CD4-positive, alpha-beta memory T cell (primary cell): ENCODE measurements at regions not wholly inside any gene's neighbourhood (a gene's known extent, or its start where the extent isn't known, plus 50 kb on each side); places are given as distances from the start of the nearest gene placed in this dataset.

ENCODE experiments used
- CTCF ChIA-PET: fragments of 350-600 bp; sonication (Branson Sonifier 250); formaldehyde crosslinking; loops from one replicate; lab custom pipeline; 2021; ENCODE audit warnings: inconsistent platforms; ENCODE audit not compliant: partially characterized antibody; lab: Charles Lee
- POLR2A ChIA-PET: fragments of 350-600 bp; sonication (Branson Sonifier 250); formaldehyde crosslinking; loops from one replicate; lab custom pipeline; 2021; ENCODE audit not compliant: partially characterized antibody; lab: Charles Lee
- DNase-seq, 5 donors: peaks; one replicate each; pipeline versions ENCODE4 v3.0.0 to v3.0.0-alpha.2; 2020 to 2022; ENCODE audit warnings: mixed read lengths in 1 of 5
- H3K27ac ChIP-seq: one replicate; pipeline ENCODE4 v1.7.0; 2013; ENCODE audit warnings: low read depth, low read length
- H3K27me3 ChIP-seq: 2 replicates; pipeline ENCODE4 v1.7.0; 2013; ENCODE audit warnings: mild to moderate bottlenecking, low read length, moderate library complexity; ENCODE audit not compliant: insufficient read depth
- H3K36me3 ChIP-seq: 2 replicates; pipeline ENCODE4 v1.7.0; 2013; ENCODE audit warnings: mild to moderate bottlenecking, low read length, moderate library complexity; ENCODE audit not compliant: insufficient read depth
- H3K4me1 ChIP-seq: 2 replicates; pipeline ENCODE4 v1.7.0; 2013; ENCODE audit warnings: mild to moderate bottlenecking, low read length, moderate library complexity; ENCODE audit not compliant: insufficient read depth
- H3K4me3 ChIP-seq, 2 donors: one replicate each; pipeline ENCODE4 v1.7.0; 2013; ENCODE audit warnings: low read length in 2 of 2, mild to moderate bottlenecking in 1 of 2
- H3K9me3 ChIP-seq, 2 donors: one replicate each; pipeline ENCODE4 v1.7.0; 2013; ENCODE audit warnings: low read length in 2 of 2, control low read depth in 1 of 2; ENCODE audit not compliant: control insufficient read depth in 1 of 2
- H3K27ac Mint-ChIP-seq, 7 donors: one replicate each; pipeline ENCODE4 v1.8.0; 2020 to 2021; ENCODE audit warnings: mixed read lengths in 7 of 7, mild to moderate bottlenecking in 6 of 7, inconsistent platforms in 3 of 7, moderate library complexity in 3 of 7
- H3K27me3 Mint-ChIP-seq, 2 donors: one replicate each; pipeline ENCODE4 v1.8.0; 2020 to 2021; ENCODE audit warnings: mixed read lengths in 2 of 2
- H3K36me3 Mint-ChIP-seq, 2 donors: one replicate each; pipeline ENCODE4 v1.8.0; 2020 to 2021; ENCODE audit warnings: mixed read lengths in 2 of 2, inconsistent platforms in 1 of 2, mild to moderate bottlenecking in 1 of 2
- H3K4me1 Mint-ChIP-seq, 4 donors: one replicate each; pipeline ENCODE4 v1.8.0; 2020 to 2021; ENCODE audit warnings: mixed read lengths in 4 of 4, mild to moderate bottlenecking in 1 of 4
- H3K4me3 Mint-ChIP-seq, 8 donors: one replicate each; pipeline ENCODE4 v1.8.0; 2020 to 2021; ENCODE audit warnings: mixed read lengths in 8 of 8, mild to moderate bottlenecking in 7 of 8, moderate library complexity in 6 of 8, inconsistent platforms in 3 of 8
- H3K9me3 Mint-ChIP-seq, 8 donors: one replicate each; pipeline ENCODE4 v1.8.0; 2020 to 2021; ENCODE audit warnings: mixed read lengths in 8 of 8, mild to moderate bottlenecking in 5 of 8, inconsistent platforms in 3 of 8, moderate library complexity in 1 of 8
- intact Hi-C: fragments of 100-400 bp; cut with micrococcal nuclease; formaldehyde crosslinking; loops from one replicate; pipeline ENCODE4 v1.15.1; 2023

- Histone ChIP-seq H3K27ac (no peak overlapping the region), H3K27me3 (no peaks in the 10 kb centered on the region), H3K9me3 (no peaks in the 10 kb centered on the region), H3K36me3 (no peaks in the 10 kb centered on the region), H3K4me1 (no peaks in the 10 kb centered on the region), H3K4me3 (no peak overlapping the region)
- ChIA-PET POLR2A (no interaction called here), CTCF (no interaction called here)
- Mint-ChIP-seq H3K4me3 (no peak overlapping the region), H3K27ac (no peak overlapping the region), H3K27me3 (no peaks in the 10 kb centered on the region), H3K9me3 (peaks cover 2 to 45% (median 25%) of the 10 kb centered on the region in 8 donors), H3K4me1 (no peaks in the 10 kb centered on the region), H3K36me3 (no peaks in the 10 kb centered on the region)
- no peak for DNase-seq
- intact Hi-C loops, result no loop called here
Measured at GRCh38 chr2:57544624-57545023, 502.0 kb upstream of the VRK2 start.

GRCh38 chr2:57546478-57546877 lies 500.1 kb upstream of the VRK2 start:
- H3K4me1 Mint-ChIP-seq, result no peaks in the 10 kb centered on the region
- POLR2A ChIA-PET, result no interaction called here
- no peaks in the 10 kb centered on the region for H3K36me3 ChIP-seq
- H3K4me3 ChIP-seq, result no peak overlapping the region
- H3K4me1 ChIP-seq, result no peaks in the 10 kb centered on the region
- no peak overlapping the region for H3K27ac Mint-ChIP-seq
- intact Hi-C loops, result no loop called here
- H3K27me3 ChIP-seq, result no peaks in the 10 kb centered on the region
- peaks cover 2 to 61% (median 36%) of the 10 kb centered on the region in 8 donors for H3K9me3 Mint-ChIP-seq
- CTCF ChIA-PET, result no interaction called here
- H3K9me3 ChIP-seq, result no peaks in the 10 kb centered on the region
- H3K36me3 Mint-ChIP-seq, result no peaks in the 10 kb centered on the region
- H3K27me3 Mint-ChIP-seq, result no peaks in the 10 kb centered on the region
- peak overlapping the region in 1 of 8 donors; percentile 14 for H3K4me3 Mint-ChIP-seq
- H3K27ac ChIP-seq, result no peak overlapping the region
- DNase-seq, result no peak

- ChIA-PET CTCF (no interaction called here), POLR2A (no interaction called here)
- H3K27ac ChIP-seq, result no peak overlapping the region
- Mint-ChIP-seq H3K9me3 (peaks cover 0 to 64% (median 32%) of the 10 kb centered on the region in 8 donors), H3K4me1 (no peaks in the 10 kb centered on the region), H3K36me3 (no peaks in the 10 kb centered on the region), H3K27me3 (no peaks in the 10 kb centered on the region), H3K4me3 (no peak overlapping the region), H3K27ac (no peak overlapping the region)
- H3K4me3 ChIP-seq, result no peak overlapping the region
- DNase-seq, result no peak
- H3K27me3 ChIP-seq, result no peaks in the 10 kb centered on the region
- no peaks in the 10 kb centered on the region for H3K4me1 ChIP-seq
- intact Hi-C loops, result no loop called here
- H3K36me3 ChIP-seq, result no peaks in the 10 kb centered on the region
- H3K9me3 ChIP-seq, result no peaks in the 10 kb centered on the region
Measured at GRCh38 chr2:57549642-57550102, 496.9 kb upstream of the VRK2 start.

GRCh38 chr2:57550912-57551311 lies 495.7 kb upstream of the VRK2 start:
- H3K4me3 Mint-ChIP-seq, result no peak overlapping the region
- Histone ChIP-seq H3K9me3 (peaks cover 0 to 1% of the 10 kb centered on the region in 2 donors), H3K27ac (no peak overlapping the region), H3K4me1 (no peaks in the 10 kb centered on the region), H3K27me3 (no peaks in the 10 kb centered on the region), H3K4me3 (no peak overlapping the region), H3K36me3 (no peaks in the 10 kb centered on the region)
- no peaks in the 10 kb centered on the region for H3K4me1 Mint-ChIP-seq
- H3K27ac Mint-ChIP-seq, result no peak overlapping the region
- H3K36me3 Mint-ChIP-seq, result peaks cover 0 to 2% of the 10 kb centered on the region in 2 donors
- H3K27me3 Mint-ChIP-seq, result no peaks in the 10 kb centered on the region
- intact Hi-C loops, result no loop called here
- CTCF ChIA-PET, result no interaction called here
- no peak for DNase-seq
- POLR2A ChIA-PET, result no interaction called here
- peaks cover 0 to 66% (median 34%) of the 10 kb centered on the region in 8 donors for H3K9me3 Mint-ChIP-seq

GRCh38 chr2:57552885-57553284 lies 493.7 kb upstream of the VRK2 start:
- DNase-seq, result no peak
- no peak overlapping the region for H3K27ac ChIP-seq
- peaks cover 0 to 2% of the 10 kb centered on the region in 2 donors for H3K36me3 Mint-ChIP-seq
- peaks cover 0 to 3% of the 10 kb centered on the region in 2 donors for H3K9me3 ChIP-seq
- no peaks in the 10 kb centered on the region for H3K36me3 ChIP-seq
- intact Hi-C loops, result no loop called here
- POLR2A ChIA-PET, result no interaction called here
- peaks cover 0 to 56% (median 31%) of the 10 kb centered on the region in 8 donors for H3K9me3 Mint-ChIP-seq
- CTCF ChIA-PET, result no interaction called here
- H3K27me3 ChIP-seq, result no peaks in the 10 kb centered on the region
- H3K4me3 ChIP-seq, result no peak overlapping the region
- H3K4me3 Mint-ChIP-seq, result no peak overlapping the region
- H3K4me1 ChIP-seq, result no peaks in the 10 kb centered on the region
- H3K27ac Mint-ChIP-seq, result no peak overlapping the region
- H3K4me1 Mint-ChIP-seq, result no peaks in the 10 kb centered on the region
- H3K27me3 Mint-ChIP-seq, result no peaks in the 10 kb centered on the region

GRCh38 chr2:57554348-57554747 lies 492.3 kb upstream of the VRK2 start:
- no peak overlapping the region for H3K27ac Mint-ChIP-seq
- Histone ChIP-seq H3K36me3 (no peaks in the 10 kb centered on the region), H3K4me3 (no peak overlapping the region), H3K4me1 (no peaks in the 10 kb centered on the region), H3K27ac (no peak overlapping the region), H3K27me3 (no peaks in the 10 kb centered on the region), H3K9me3 (peaks cover 0 to 3% of the 10 kb centered on the region in 2 donors)
- no peaks in the 10 kb centered on the region for H3K27me3 Mint-ChIP-seq
- peaks cover 0 to 2% of the 10 kb centered on the region in 2 donors for H3K36me3 Mint-ChIP-seq
- no peaks in the 10 kb centered on the region for H3K4me1 Mint-ChIP-seq
- intact Hi-C loops, result no loop called here
- ChIA-PET POLR2A (no interaction called here), CTCF (no interaction called here)
- H3K9me3 Mint-ChIP-seq, result peaks cover 0 to 51% (median 31%) of the 10 kb centered on the region in 8 donors
- H3K4me3 Mint-ChIP-seq, result no peak overlapping the region
- no peak for DNase-seq

GRCh38 chr2:57558312-57558711 lies 488.3 kb upstream of the VRK2 start:
- H3K4me1 ChIP-seq, result no peaks in the 10 kb centered on the region
- peaks cover 3 to 34% (median 20%) of the 10 kb centered on the region in 8 donors for H3K9me3 Mint-ChIP-seq
- ChIA-PET POLR2A (no interaction called here), CTCF (no interaction called here)
- peaks cover 0 to 4% of the 10 kb centered on the region in 2 donors for H3K36me3 Mint-ChIP-seq
- DNase-seq, result no peak
- H3K4me1 Mint-ChIP-seq, result no peaks in the 10 kb centered on the region
- no peak overlapping the region for H3K4me3 Mint-ChIP-seq
- intact Hi-C loops, result no loop called here
- H3K27ac ChIP-seq, result no peak overlapping the region
- H3K4me3 ChIP-seq, result no peak overlapping the region
- H3K9me3 ChIP-seq, result peaks cover 0 to 3% of the 10 kb centered on the region in 2 donors
- H3K27me3 ChIP-seq, result no peaks in the 10 kb centered on the region
- H3K27me3 Mint-ChIP-seq, result no peaks in the 10 kb centered on the region
- H3K27ac Mint-ChIP-seq, result no peak overlapping the region
- no peaks in the 10 kb centered on the region for H3K36me3 ChIP-seq

GRCh38 chr2:57562495-57562894 lies 484.1 kb upstream of the VRK2 start:
- Histone ChIP-seq H3K4me1 (no peaks in the 10 kb centered on the region), H3K36me3 (no peaks in the 10 kb centered on the region), H3K4me3 (no peak overlapping the region), H3K9me3 (no peaks in the 10 kb centered on the region), H3K27ac (no peak overlapping the region), H3K27me3 (no peaks in the 10 kb centered on the region)
- no peak for DNase-seq
- Mint-ChIP-seq H3K27me3 (no peaks in the 10 kb centered on the region), H3K36me3 (peaks cover 0 to 1% of the 10 kb centered on the region in 2 donors), H3K4me1 (no peaks in the 10 kb centered on the region), H3K4me3 (no peak overlapping the region), H3K27ac (no peak overlapping the region), H3K9me3 (peaks cover 6 to 35% (median 20%) of the 10 kb centered on the region in 8 donors)
- intact Hi-C loops, result no loop called here
- ChIA-PET CTCF (no interaction called here), POLR2A (no interaction called here)
